SK-N-MC (cell line): ENCODE measurements at regions not wholly inside any gene's neighbourhood (a gene's known extent, or its start where the extent isn't known, plus 50 kb on each side); places are given as distances from the start of the nearest gene placed in this dataset.

ENCODE experiments used
- EZH2 ChIP-seq: fragments of 200-600 bp; sonication (generic); IDR thresholded peaks from one replicate; pipeline ENCODE4 v1.6.1; 2017; ENCODE audit warnings: antibody characterized with exemption
- FOXP2 ChIP-seq: optimal IDR thresholded peaks from 2 replicates; pipeline ENCODE3; 2011; ENCODE audit warnings: mild to moderate bottlenecking, moderate library complexity; ENCODE audit not compliant: insufficient read depth; ENCODE audit errors: extremely low read length, control extremely low read depth
- POLR2AphosphoS5 ChIP-seq: IDR thresholded peaks from 2 replicates; pipeline ENCODE4 v1.6.1; 2012; ENCODE audit warnings: mild to moderate bottlenecking, low read depth, low read length, borderline replicate concordance

- TF ChIP-seq EZH2 (no peak), POLR2AphosphoS5 (no peak), FOXP2 (no peak)
Observed at GRCh38 chr13:34276764-34277163, 458.8 kb downstream of the RFC3 start.
